ENCODE measurements at regions not wholly inside any gene's neighbourhood (a gene's known extent, or its start where the extent isn't known, plus 50 kb on each side); places are given as distances from the start of the nearest gene placed in this dataset.

DNA sequence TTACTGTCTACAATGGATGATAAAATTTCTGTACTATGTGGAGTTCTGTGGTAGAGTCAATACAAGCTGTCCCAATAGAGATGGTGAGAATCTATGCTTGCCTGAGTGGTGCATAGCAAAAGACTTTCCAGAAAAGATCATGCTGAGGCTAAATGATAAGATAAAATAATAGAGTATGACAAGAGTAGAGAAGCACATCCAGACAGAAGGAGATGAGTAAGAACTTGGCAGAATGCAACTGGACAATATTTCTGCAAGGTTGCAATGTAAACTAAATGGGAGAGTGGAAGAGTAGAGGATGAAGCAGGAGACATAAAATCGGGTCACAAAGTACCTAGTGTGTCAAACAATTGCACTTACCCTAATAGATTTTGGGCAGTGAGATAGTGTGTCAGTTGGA lies 347.6 kb downstream of the MDFIC start:
- Histone ChIP-seq H3K4me3 (replicated peaks; ENCODE audit: insufficient read depth, low read length) (no peak overlapping the region), H3K27ac (replicated peaks) (no peak overlapping the region), H3K27me3 (ENCODE audit: insufficient read depth, poor library complexity, severe bottlenecking) (no peaks in the 10 kb centered on the region)
- DNase-seq (ENCODE audit: low read depth in 1 of 2, low spot score in 1 of 2): no peak
- TF ChIP-seq, protein P1, sequence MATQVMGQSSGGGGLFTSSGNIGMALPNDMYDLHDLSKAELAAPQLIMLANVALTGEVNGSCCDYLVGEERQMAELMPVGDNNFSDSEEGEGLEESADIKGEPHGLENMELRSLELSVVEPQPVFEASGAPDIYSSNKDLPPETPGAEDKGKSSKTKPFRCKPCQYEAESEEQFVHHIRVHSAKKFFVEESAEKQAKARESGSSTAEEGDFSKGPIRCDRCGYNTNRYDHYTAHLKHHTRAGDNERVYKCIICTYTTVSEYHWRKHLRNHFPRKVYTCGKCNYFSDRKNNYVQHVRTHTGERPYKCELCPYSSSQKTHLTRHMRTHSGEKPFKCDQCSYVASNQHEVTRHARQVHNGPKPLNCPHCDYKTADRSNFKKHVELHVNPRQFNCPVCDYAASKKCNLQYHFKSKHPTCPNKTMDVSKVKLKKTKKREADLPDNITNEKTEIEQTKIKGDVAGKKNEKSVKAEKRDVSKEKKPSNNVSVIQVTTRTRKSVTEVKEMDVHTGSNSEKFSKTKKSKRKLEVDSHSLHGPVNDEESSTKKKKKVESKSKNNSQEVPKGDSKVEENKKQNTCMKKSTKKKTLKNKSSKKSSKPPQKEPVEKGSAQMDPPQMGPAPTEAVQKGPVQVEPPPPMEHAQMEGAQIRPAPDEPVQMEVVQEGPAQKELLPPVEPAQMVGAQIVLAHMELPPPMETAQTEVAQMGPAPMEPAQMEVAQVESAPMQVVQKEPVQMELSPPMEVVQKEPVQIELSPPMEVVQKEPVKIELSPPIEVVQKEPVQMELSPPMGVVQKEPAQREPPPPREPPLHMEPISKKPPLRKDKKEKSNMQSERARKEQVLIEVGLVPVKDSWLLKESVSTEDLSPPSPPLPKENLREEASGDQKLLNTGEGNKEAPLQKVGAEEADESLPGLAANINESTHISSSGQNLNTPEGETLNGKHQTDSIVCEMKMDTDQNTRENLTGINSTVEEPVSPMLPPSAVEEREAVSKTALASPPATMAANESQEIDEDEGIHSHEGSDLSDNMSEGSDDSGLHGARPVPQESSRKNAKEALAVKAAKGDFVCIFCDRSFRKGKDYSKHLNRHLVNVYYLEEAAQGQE (IDR thresholded peaks at IDR 0.05; ENCODE audit: insufficient replicate concordance, low read depth): no peak
- TF ChIP-seq POLR2AphosphoS5 (IDR thresholded peaks at IDR 0.05; ENCODE audit: low read depth) (no peak), SPI1 (IDR thresholded peaks at IDR 0.05; ENCODE audit: borderline replicate concordance, low read depth) (no peak), GABPA (IDR thresholded peaks at IDR 0.05; ENCODE audit: low read depth) (no peak)
- TF ChIP-seq, protein P2, sequence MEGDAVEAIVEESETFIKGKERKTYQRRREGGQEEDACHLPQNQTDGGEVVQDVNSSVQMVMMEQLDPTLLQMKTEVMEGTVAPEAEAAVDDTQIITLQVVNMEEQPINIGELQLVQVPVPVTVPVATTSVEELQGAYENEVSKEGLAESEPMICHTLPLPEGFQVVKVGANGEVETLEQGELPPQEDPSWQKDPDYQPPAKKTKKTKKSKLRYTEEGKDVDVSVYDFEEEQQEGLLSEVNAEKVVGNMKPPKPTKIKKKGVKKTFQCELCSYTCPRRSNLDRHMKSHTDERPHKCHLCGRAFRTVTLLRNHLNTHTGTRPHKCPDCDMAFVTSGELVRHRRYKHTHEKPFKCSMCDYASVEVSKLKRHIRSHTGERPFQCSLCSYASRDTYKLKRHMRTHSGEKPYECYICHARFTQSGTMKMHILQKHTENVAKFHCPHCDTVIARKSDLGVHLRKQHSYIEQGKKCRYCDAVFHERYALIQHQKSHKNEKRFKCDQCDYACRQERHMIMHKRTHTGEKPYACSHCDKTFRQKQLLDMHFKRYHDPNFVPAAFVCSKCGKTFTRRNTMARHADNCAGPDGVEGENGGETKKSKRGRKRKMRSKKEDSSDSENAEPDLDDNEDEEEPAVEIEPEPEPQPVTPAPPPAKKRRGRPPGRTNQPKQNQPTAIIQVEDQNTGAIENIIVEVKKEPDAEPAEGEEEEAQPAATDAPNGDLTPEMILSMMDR (IDR thresholded peaks at IDR 0.05; ENCODE audit: insufficient read depth, low read length): no peak

DNA sequence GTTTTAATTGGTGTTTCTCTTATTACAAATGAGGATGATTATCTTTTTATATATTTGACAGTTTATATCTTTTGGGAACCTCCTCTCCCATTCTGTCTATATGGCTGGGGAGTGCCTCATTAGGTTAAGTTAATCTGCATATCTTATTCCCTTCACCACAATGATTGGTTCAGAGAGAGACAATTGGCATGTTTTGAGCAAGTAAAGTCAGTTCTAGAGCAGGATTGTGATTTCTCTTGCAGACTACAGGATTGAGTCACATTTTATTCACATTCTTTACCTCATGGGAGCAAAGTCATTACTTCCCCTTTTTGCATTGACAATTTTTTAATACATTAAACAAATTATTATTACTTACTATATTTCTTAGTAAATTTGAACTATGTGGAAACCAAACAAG lies 345.6 kb downstream of the MDFIC start:
- no peak for DNase-seq (ENCODE audit: low read depth in 1 of 2, low spot score in 1 of 2)
- TF ChIP-seq SPI1 (IDR thresholded peaks at IDR 0.05; ENCODE audit: borderline replicate concordance, low read depth) (no peak), POLR2AphosphoS5 (IDR thresholded peaks at IDR 0.05; ENCODE audit: low read depth) (no peak), GABPA (IDR thresholded peaks at IDR 0.05; ENCODE audit: low read depth) (no peak)
- TF ChIP-seq, protein P2 (IDR thresholded peaks at IDR 0.05; ENCODE audit: insufficient read depth, low read length): no peak
- TF ChIP-seq, protein P1 (IDR thresholded peaks at IDR 0.05; ENCODE audit: insufficient replicate concordance, low read depth): no peak

DNA sequence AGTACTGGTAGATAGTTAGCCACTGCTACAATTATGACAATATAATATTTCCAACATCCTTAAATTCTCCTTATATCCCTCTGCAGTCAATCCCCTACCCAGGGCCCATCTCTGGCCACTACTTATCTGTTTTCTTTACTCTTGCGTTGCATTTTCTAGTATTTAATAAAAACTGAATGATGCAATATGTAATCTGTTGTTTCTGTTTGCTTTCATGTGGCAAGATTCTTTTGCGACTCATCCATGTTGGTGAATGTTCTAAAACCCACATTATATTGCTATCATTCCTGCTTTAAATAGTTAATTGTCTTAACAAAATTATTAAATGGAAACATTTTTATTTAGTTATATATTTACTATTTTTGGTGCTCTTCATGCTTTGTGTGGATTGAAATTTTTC lies 338.5 kb downstream of the MDFIC start:
- H3K27ac ChIP-seq (replicated peaks): no peak overlapping the region
- no peaks in the 10 kb centered on the region for H3K27me3 ChIP-seq (ENCODE audit: insufficient read depth, poor library complexity, severe bottlenecking)
- no peak for DNase-seq (ENCODE audit: low read depth in 1 of 2, low spot score in 1 of 2)
- TF ChIP-seq, protein P2 (IDR thresholded peaks at IDR 0.05; ENCODE audit: insufficient read depth, low read length): no peak
- TF ChIP-seq GABPA (IDR thresholded peaks at IDR 0.05; ENCODE audit: low read depth) (no peak), SPI1 (IDR thresholded peaks at IDR 0.05; ENCODE audit: borderline replicate concordance, low read depth) (no peak), POLR2AphosphoS5 (IDR thresholded peaks at IDR 0.05; ENCODE audit: low read depth) (no peak)
- TF ChIP-seq, protein P1 (IDR thresholded peaks at IDR 0.05; ENCODE audit: insufficient replicate concordance, low read depth): no peak
- H3K4me3 ChIP-seq (replicated peaks; ENCODE audit: insufficient read depth, low read length): no peak overlapping the region

More for the DNA sequence above, 345.6 kb downstream of the MDFIC start:
- no peaks in the 10 kb centered on the region for H3K27me3 ChIP-seq (ENCODE audit: insufficient read depth, poor library complexity, severe bottlenecking)
- H3K27ac ChIP-seq (replicated peaks): no peak overlapping the region
- no peak overlapping the region for H3K4me3 ChIP-seq (replicated peaks; ENCODE audit: insufficient read depth, low read length)

Measured in HL-60 (cell line).